ENCODE measurements at regions not wholly inside any gene's neighbourhood (a gene's known extent, or its start where the extent isn't known, plus 50 kb on each side); places are given as distances from the start of the nearest gene placed in this dataset.

DNA sequence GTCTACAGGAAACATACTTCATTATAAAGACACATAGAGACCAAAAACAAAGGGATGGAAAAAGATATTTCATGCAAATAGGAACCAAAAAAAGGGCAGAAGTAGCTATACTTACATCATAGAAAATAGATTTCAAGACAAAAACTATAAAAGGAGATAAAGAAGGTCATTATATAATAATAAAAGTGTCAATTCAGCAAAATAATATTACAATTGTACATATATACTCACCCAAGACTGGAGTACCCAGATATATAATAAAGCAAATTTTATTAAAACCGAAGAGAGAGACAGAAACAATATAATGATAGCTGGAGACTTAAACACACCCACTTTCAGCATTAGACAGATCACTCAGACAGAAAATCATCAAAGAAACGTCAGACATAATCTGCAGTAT, 546.3 kb downstream of the PRDM9 start:
- DNase-seq (ENCODE audit: low spot score), result no peak
- Histone ChIP-seq H3K27ac (ENCODE audit: poor library complexity, severe bottlenecking) (no peak overlapping the region), H3K27me3 (ENCODE audit: insufficient read depth, poor library complexity, severe bottlenecking) (no peaks in the 10 kb centered on the region), H3K36me3 (ENCODE audit: low read depth) (no peaks in the 10 kb centered on the region), H3K4me3 (ENCODE audit: severe bottlenecking) (no peak overlapping the region), H3K9me3 (ENCODE audit: severe bottlenecking) (no peaks in the 10 kb centered on the region), H3K4me1 (ENCODE audit: insufficient read depth, poor library complexity, severe bottlenecking) (no peaks in the 10 kb centered on the region)
- TF ChIP-seq, protein P1, sequence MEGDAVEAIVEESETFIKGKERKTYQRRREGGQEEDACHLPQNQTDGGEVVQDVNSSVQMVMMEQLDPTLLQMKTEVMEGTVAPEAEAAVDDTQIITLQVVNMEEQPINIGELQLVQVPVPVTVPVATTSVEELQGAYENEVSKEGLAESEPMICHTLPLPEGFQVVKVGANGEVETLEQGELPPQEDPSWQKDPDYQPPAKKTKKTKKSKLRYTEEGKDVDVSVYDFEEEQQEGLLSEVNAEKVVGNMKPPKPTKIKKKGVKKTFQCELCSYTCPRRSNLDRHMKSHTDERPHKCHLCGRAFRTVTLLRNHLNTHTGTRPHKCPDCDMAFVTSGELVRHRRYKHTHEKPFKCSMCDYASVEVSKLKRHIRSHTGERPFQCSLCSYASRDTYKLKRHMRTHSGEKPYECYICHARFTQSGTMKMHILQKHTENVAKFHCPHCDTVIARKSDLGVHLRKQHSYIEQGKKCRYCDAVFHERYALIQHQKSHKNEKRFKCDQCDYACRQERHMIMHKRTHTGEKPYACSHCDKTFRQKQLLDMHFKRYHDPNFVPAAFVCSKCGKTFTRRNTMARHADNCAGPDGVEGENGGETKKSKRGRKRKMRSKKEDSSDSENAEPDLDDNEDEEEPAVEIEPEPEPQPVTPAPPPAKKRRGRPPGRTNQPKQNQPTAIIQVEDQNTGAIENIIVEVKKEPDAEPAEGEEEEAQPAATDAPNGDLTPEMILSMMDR (IDR thresholded peaks at IDR 0.05; ENCODE audit: poor library complexity, severe bottlenecking), result no peak
- ATAC-seq (ENCODE audit: low read depth), result no peak

DNA sequence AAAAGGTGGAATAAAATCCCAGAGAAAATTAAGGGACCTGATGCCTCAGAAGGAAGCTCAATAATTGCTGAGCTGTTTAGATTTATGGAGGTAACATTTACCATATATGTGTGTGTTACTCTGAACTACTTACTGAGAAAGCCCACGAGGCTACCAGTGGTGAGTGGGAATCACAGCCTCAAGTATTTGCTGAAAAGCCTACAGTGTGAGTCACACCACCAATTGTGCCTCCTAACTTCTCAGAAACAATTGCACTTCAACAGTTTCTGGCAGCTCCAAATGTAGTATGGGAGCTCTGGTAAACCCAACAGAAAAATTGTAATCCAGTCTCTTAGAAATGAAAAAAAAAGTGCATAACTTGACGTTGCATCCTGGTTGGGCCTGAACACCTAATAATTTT, 551.6 kb downstream of the PRDM9 start:
- no peaks in the 10 kb centered on the region for H3K4me1 ChIP-seq (ENCODE audit: insufficient read depth, poor library complexity, severe bottlenecking)
- DNase-seq (ENCODE audit: low spot score), result no peak
- no peaks in the 10 kb centered on the region for H3K36me3 ChIP-seq (ENCODE audit: low read depth)
- TF ChIP-seq, protein P1 (IDR thresholded peaks at IDR 0.05; ENCODE audit: poor library complexity, severe bottlenecking), result no peak
- ATAC-seq (ENCODE audit: low read depth), result no peak
- no peaks in the 10 kb centered on the region for H3K27me3 ChIP-seq (ENCODE audit: insufficient read depth, poor library complexity, severe bottlenecking)
- no peak overlapping the region for H3K27ac ChIP-seq (ENCODE audit: poor library complexity, severe bottlenecking)
- H3K4me3 ChIP-seq (ENCODE audit: severe bottlenecking), result no peak overlapping the region
- no peaks in the 10 kb centered on the region for H3K9me3 ChIP-seq (ENCODE audit: severe bottlenecking)

DNA sequence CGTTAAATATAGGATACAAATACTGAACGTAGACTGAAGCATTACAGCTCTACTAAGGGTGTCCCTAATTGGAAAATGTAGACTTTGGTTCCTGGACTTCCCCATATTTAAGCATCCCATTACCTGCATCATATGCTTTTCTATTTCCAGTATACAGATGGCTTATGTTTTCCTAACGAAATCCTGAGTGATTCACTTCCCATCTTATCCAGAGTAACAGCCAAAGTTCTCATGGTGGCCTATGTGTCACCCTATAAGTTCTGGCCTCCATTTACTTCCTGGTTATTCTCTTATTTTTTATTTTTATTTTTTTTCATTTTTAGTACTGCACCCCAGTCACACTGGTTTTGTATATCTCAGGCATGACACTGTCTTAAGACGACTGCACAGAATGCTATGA, 552.3 kb downstream of the PRDM9 start:
- no peaks in the 10 kb centered on the region for H3K27me3 ChIP-seq (ENCODE audit: insufficient read depth, poor library complexity, severe bottlenecking)
- no peak overlapping the region for H3K4me3 ChIP-seq (ENCODE audit: severe bottlenecking)
- H3K9me3 ChIP-seq (ENCODE audit: severe bottlenecking), result no peaks in the 10 kb centered on the region
- no peaks in the 10 kb centered on the region for H3K4me1 ChIP-seq (ENCODE audit: insufficient read depth, poor library complexity, severe bottlenecking)
- no peaks in the 10 kb centered on the region for H3K36me3 ChIP-seq (ENCODE audit: low read depth)
- H3K27ac ChIP-seq (ENCODE audit: poor library complexity, severe bottlenecking), result no peak overlapping the region
- TF ChIP-seq, protein P1 (IDR thresholded peaks at IDR 0.05; ENCODE audit: poor library complexity, severe bottlenecking), result no peak
- ATAC-seq (ENCODE audit: low read depth) (no peak), DNase-seq (ENCODE audit: low spot score) (no peak)

DNA sequence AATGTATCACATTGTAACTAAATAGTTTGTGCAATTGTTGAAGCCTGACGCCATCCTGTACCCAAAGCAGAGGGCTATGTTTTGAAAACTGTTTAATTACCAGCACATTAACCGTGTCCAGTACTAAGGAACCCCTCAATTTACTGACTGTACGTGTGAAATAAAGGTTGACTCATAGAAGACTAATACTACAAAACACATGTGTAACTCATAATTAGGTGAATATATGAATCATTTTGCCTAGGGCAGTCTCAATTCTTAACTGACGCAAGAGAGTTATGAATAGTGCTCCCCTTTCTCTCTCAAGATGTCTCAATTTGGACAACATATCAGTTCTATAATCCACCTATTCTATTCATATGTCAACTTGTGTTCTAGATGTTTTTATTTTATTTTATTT, 558.4 kb downstream of the PRDM9 start:
- no peak overlapping the region for H3K27ac ChIP-seq (ENCODE audit: poor library complexity, severe bottlenecking)
- ATAC-seq (ENCODE audit: low read depth), result peak; percentile 92

DNA sequence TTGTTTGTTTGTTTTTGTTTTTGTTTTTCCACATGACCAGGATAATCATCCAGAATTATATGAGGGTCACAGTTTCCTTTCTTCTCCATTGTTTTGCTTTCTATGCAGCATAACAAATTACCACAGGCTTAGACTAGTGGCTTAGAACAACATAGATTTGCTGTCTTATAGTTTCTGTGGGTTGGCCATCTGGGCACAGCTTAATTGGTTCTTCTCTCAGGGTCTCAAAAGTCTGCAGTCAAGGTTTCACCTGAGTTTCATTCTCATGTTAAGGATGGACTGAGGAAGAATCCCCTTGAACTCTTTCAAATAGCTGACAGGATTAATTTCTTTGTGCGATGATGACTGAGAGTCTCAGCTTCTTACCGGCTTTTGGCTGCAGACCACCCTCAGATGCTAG, 559.8 kb downstream of the PRDM9 start:
- DNase-seq (ENCODE audit: low spot score) (no peak), ATAC-seq (ENCODE audit: low read depth) (no peak)
- no peaks in the 10 kb centered on the region for H3K9me3 ChIP-seq (ENCODE audit: severe bottlenecking)
- no peak overlapping the region for H3K27ac ChIP-seq (ENCODE audit: poor library complexity, severe bottlenecking)
- TF ChIP-seq, protein P1 (IDR thresholded peaks at IDR 0.05; ENCODE audit: poor library complexity, severe bottlenecking), result no peak
- no peak overlapping the region for H3K4me3 ChIP-seq (ENCODE audit: severe bottlenecking)
- no peaks in the 10 kb centered on the region for H3K27me3 ChIP-seq (ENCODE audit: insufficient read depth, poor library complexity, severe bottlenecking)
- no peaks in the 10 kb centered on the region for H3K36me3 ChIP-seq (ENCODE audit: low read depth)
- H3K4me1 ChIP-seq (ENCODE audit: insufficient read depth, poor library complexity, severe bottlenecking), result peaks cover 21% of the 10 kb centered on the region

More for the DNA sequence above, 558.4 kb downstream of the PRDM9 start:
- TF ChIP-seq, protein P1 (IDR thresholded peaks at IDR 0.05; ENCODE audit: poor library complexity, severe bottlenecking), result no peak
- H3K4me1 ChIP-seq (ENCODE audit: insufficient read depth, poor library complexity, severe bottlenecking), result peaks cover 18% of the 10 kb centered on the region
- no peak overlapping the region for H3K4me3 ChIP-seq (ENCODE audit: severe bottlenecking)
- no peaks in the 10 kb centered on the region for H3K9me3 ChIP-seq (ENCODE audit: severe bottlenecking)
- H3K27me3 ChIP-seq (ENCODE audit: insufficient read depth, poor library complexity, severe bottlenecking), result no peaks in the 10 kb centered on the region
- no peak for DNase-seq (ENCODE audit: low spot score)
- H3K36me3 ChIP-seq (ENCODE audit: low read depth), result no peaks in the 10 kb centered on the region

All from RWPE2 (cell line).